NCI-H128 (cell line): ENCODE measurements at regions not wholly inside any gene's neighbourhood (a gene's known extent, or its start where the extent isn't known, plus 50 kb on each side); places are given as distances from the start of the nearest gene placed in this dataset.

Experiments
- DNase-seq: peaks from one replicate; lab custom pipeline; 2025; ENCODE audit not compliant: unreplicated experiment; lab: John Stamatoyannopoulos, UW

GRCh38 chr13:50352720-50353480 is 337.7 kb downstream of the KCNRG start:
- no peak for DNase-seq

GRCh38 chr13:50353651-50354415 is 338.6 kb downstream of the KCNRG start:
- DNase-seq, result no peak

- no peak for DNase-seq
Observed at GRCh38 chr13:50355797-50356196, 340.6 kb downstream of the KCNRG start.

GRCh38 chr13:50357136-50357535 is 341.9 kb downstream of the KCNRG start:
- no peak for DNase-seq

- no peak for DNase-seq
Observed at GRCh38 chr13:50357586-50358118, 342.4 kb downstream of the KCNRG start.

GRCh38 chr13:50358231-50359040 is 343.2 kb downstream of the KCNRG start:
- no peak for DNase-seq

GRCh38 chr13:50359041-50359367 is 343.8 kb downstream of the KCNRG start:
- no peak for DNase-seq

- no peak for DNase-seq
Observed at GRCh38 chr13:50359779-50360178, 344.5 kb downstream of the KCNRG start.

GRCh38 chr13:50360637-50361036 is 345.4 kb downstream of the KCNRG start:
- DNase-seq, result no peak

- DNase-seq, result no peak
Observed at GRCh38 chr13:50361282-50361681, 346.0 kb downstream of the KCNRG start.

GRCh38 chr13:50365408-50366391 is 350.5 kb downstream of the KCNRG start:
- DNase-seq, result peak; percentile 30

GRCh38 chr13:50366488-50367174 is 351.4 kb downstream of the KCNRG start:
- DNase-seq, result peak; percentile 82

GRCh38 chr13:50369646-50370045 is 354.4 kb downstream of the KCNRG start:
- no peak for DNase-seq

GRCh38 chr13:50370303-50370950 is 355.2 kb downstream of the KCNRG start:
- no peak for DNase-seq

GRCh38 chr13:50374517-50374916 is 359.3 kb downstream of the KCNRG start:
- DNase-seq, result no peak

- no peak for DNase-seq
Observed at GRCh38 chr13:50375792-50376191, 360.5 kb downstream of the KCNRG start.

- no peak for DNase-seq
Observed at GRCh38 chr13:50376895-50377575, 361.8 kb downstream of the KCNRG start.

GRCh38 chr13:50377726-50378270 is 362.6 kb downstream of the KCNRG start:
- DNase-seq, result no peak
